HG02981 (cell line): ENCODE measurements at regions not wholly inside any gene's neighbourhood (a gene's known extent, or its start where the extent isn't known, plus 50 kb on each side); places are given as distances from the start of the nearest gene placed in this dataset.

Source experiments
- ATAC-seq: cut with Tn5 transposase; IDR thresholded peaks from one replicate; pipeline ENCODE4 v1.9.1; 2021; ENCODE audit warnings: mild to moderate bottlenecking, moderate library complexity; ENCODE audit not compliant: unreplicated experiment

- no peak for ATAC-seq
Measured at GRCh38 chr17:77851921-77852320, 106.6 kb upstream of the TNRC6C start.

GRCh38 chr17:77852731-77853130 lies 105.8 kb upstream of the TNRC6C start:
- ATAC-seq: no peak

GRCh38 chr17:77853191-77853977 lies 105.1 kb upstream of the TNRC6C start:
- ATAC-seq: no peak

- ATAC-seq: no peak
Measured at GRCh38 chr17:77854083-77854758, 104.3 kb upstream of the TNRC6C start.

- ATAC-seq: no peak
Measured at GRCh38 chr17:77854759-77855745, 103.5 kb upstream of the TNRC6C start.

GRCh38 chr17:77856551-77857305 lies 101.8 kb upstream of the TNRC6C start:
- no peak for ATAC-seq

GRCh38 chr17:77857306-77857555 lies 101.3 kb upstream of the TNRC6C start:
- no peak for ATAC-seq

GRCh38 chr17:77857613-77858012 lies 100.9 kb upstream of the TNRC6C start:
- no peak for ATAC-seq

- no peak for ATAC-seq
Measured at GRCh38 chr17:77858291-77859034, 100.0 kb upstream of the TNRC6C start.

- no peak for ATAC-seq
Measured at GRCh38 chr17:77859035-77859810, 99.3 kb upstream of the TNRC6C start.

- no peak for ATAC-seq
Measured at GRCh38 chr17:77861133-77861695, 97.3 kb upstream of the TNRC6C start.

- ATAC-seq: no peak
Measured at GRCh38 chr17:77861981-77862645, 96.4 kb upstream of the TNRC6C start.

- no peak for ATAC-seq
Measured at GRCh38 chr17:77862890-77863813, 95.4 kb upstream of the TNRC6C start.

GRCh38 chr17:77863814-77864161 lies 94.7 kb upstream of the TNRC6C start:
- ATAC-seq: no peak

GRCh38 chr17:77864234-77865111 lies 94.0 kb upstream of the TNRC6C start:
- ATAC-seq: no peak

- ATAC-seq: no peak
Measured at GRCh38 chr17:77865112-77865611, 93.3 kb upstream of the TNRC6C start.
